ENCODE measurements at regions not wholly inside any gene's neighbourhood (a gene's known extent, or its start where the extent isn't known, plus 50 kb on each side); places are given as distances from the start of the nearest gene placed in this dataset.

DNA sequence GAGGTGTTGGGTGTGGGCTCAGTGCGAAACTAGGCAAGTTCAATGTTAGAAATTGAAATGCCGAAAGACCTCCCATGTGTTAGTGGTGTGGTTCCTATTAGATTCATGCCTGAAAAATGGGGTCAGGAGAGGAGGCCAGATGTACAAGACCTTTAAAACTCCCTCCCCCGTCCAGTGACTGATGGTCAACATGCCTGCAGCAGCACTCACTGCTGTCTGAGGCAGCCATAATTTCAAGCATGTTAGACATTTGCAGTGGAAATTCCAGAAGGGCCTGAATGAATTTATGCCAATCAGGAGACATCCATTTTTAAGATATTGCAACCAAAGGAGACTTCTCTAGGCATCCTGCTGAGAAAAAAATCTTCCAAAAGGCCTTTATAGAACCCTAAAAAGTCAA lies 426.9 kb upstream of the NBEA start:
- H3K27ac ChIP-seq (ENCODE audit: low read depth, low read length) = no peak overlapping the region
- no TSS peak for BruUV-seq (replicated peaks)
- POLR2A ChIA-PET = no interaction called here
- DNase-seq (ENCODE audit: low read depth, low spot score) (no peak), ATAC-seq (no peak)
- CTCF ChIA-PET = no interaction called here
- no peak overlapping the region for H3K9ac ChIP-seq (ENCODE audit: low read length)
- intact Hi-C loops (cut with micrococcal nuclease) = no loop called here
- H3K27me3 ChIP-seq (ENCODE audit: insufficient read depth, low read length) = no peaks in the 10 kb centered on the region
- no peaks in the 10 kb centered on the region for H4K20me1 ChIP-seq (ENCODE audit: insufficient read depth)
- no peaks in the 10 kb centered on the region; the same call in 1 of the 2 replicates for H3K9me2 ChIP-seq (ENCODE audit: insufficient read depth)
- H3K36me3 ChIP-seq (ENCODE audit: control insufficient read depth in 1 of 2, insufficient read depth in 2 of 2, low read length in 2 of 2) = no peaks in the 10 kb centered on the region
- H2AFZ ChIP-seq (ENCODE audit: low read depth, low read length, poor library complexity, severe bottlenecking) = no peak overlapping the region
- RAD21 ChIA-PET (ENCODE audit: low non-redundant PET in 1 of 2, low total read pairs in 2 of 2, uncharacterized antibody in 2 of 2, unreplicated experiment in 2 of 2) = no interaction called here
- no peaks in the 10 kb centered on the region for H3K79me2 ChIP-seq (ENCODE audit: insufficient read depth, low read length)
- H3K4me3 ChIP-seq (replicated peaks in 1 of 2; ENCODE audit: low read depth in 1 of 2, low read length in 2 of 2) = no peak overlapping the region
- no peaks in the 10 kb centered on the region for H3K4me1 ChIP-seq (ENCODE audit: control insufficient read depth in 1 of 2, insufficient read depth in 2 of 2, low read length in 2 of 2)
- no peak overlapping the region for H3K4me2 ChIP-seq (ENCODE audit: low read length)
- TF ChIP-seq CEBPB (IDR thresholded peaks at IDR 0.05; ENCODE audit: low read depth) = no peak
- TF ChIP-seq, protein P1, sequence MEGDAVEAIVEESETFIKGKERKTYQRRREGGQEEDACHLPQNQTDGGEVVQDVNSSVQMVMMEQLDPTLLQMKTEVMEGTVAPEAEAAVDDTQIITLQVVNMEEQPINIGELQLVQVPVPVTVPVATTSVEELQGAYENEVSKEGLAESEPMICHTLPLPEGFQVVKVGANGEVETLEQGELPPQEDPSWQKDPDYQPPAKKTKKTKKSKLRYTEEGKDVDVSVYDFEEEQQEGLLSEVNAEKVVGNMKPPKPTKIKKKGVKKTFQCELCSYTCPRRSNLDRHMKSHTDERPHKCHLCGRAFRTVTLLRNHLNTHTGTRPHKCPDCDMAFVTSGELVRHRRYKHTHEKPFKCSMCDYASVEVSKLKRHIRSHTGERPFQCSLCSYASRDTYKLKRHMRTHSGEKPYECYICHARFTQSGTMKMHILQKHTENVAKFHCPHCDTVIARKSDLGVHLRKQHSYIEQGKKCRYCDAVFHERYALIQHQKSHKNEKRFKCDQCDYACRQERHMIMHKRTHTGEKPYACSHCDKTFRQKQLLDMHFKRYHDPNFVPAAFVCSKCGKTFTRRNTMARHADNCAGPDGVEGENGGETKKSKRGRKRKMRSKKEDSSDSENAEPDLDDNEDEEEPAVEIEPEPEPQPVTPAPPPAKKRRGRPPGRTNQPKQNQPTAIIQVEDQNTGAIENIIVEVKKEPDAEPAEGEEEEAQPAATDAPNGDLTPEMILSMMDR (IDR thresholded peaks at IDR 0.05 in 2 of 3, conservative IDR thresholded peaks at IDR 0.05 in 1 of 3; ENCODE audit: borderline replicate concordance in 1 of 3, insufficient read depth in 1 of 3, low read depth in 2 of 3, low read length in 2 of 3) = no peak
- no peak for TF ChIP-seq POLR2A (IDR thresholded peaks at IDR 0.05; ENCODE audit: borderline replicate concordance, extremely low read depth, insufficient read depth, insufficient read length)
- TF ChIP-seq CBX3 (IDR thresholded peaks at IDR 0.05; ENCODE audit: low read depth) = no peak
- TF ChIP-seq SIN3A (IDR thresholded peaks at IDR 0.05; ENCODE audit: low read depth) = no peak
- TF ChIP-seq EZH2 (IDR thresholded peaks at IDR 0.05) = no peak
- TF ChIP-seq YY1 (IDR thresholded peaks at IDR 0.05; ENCODE audit: extremely low read depth, insufficient replicate concordance, low read depth, low read length) = no peak
- no peak for TF ChIP-seq EGR1 (IDR thresholded peaks at IDR 0.05; ENCODE audit: low read depth)
- no peak for TF ChIP-seq RAD21 (IDR thresholded peaks at IDR 0.05; ENCODE audit: low read depth)
- no peaks in the 10 kb centered on the region for H3K9me3 ChIP-seq (ENCODE audit: control insufficient read depth in 1 of 2, insufficient read depth in 1 of 2, low read depth in 1 of 2, low read length in 2 of 2)

DNA sequence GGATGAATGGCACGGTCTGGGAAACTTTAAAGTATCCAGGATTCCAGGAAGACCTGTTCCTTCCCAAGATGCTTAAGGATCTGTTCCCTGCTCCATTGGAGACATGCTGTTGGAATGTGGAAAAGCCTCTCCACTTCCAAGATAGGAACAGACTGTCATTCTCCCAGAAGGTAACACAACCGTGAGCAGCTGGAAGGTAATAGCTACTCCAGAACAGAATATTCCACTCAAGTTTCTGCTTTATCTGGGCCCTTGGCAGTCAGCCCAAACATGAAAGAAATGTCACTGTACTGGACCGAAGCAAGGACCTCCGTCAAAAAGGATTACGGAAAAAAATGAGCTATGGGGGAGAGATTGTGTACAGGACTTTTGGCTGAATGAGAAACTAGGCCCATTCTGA lies 420.9 kb upstream of the NBEA start:
- no peak overlapping the region for H3K27ac ChIP-seq (ENCODE audit: low read depth, low read length)
- no peaks in the 10 kb centered on the region for H3K36me3 ChIP-seq (ENCODE audit: control insufficient read depth in 1 of 2, insufficient read depth in 2 of 2, low read length in 2 of 2)
- no peak overlapping the region for H2AFZ ChIP-seq (ENCODE audit: low read depth, low read length, poor library complexity, severe bottlenecking)
- H3K27me3 ChIP-seq (ENCODE audit: insufficient read depth, low read length) = no peaks in the 10 kb centered on the region
- ChIA-PET POLR2A (no interaction called here), CTCF (no interaction called here), RAD21 (ENCODE audit: low non-redundant PET in 1 of 2, low total read pairs in 2 of 2, uncharacterized antibody in 2 of 2, unreplicated experiment in 2 of 2) (no interaction called here)
- H3K4me2 ChIP-seq (ENCODE audit: low read length) = no peak overlapping the region
- intact Hi-C loops (cut with micrococcal nuclease) = no loop called here
- DNase-seq (ENCODE audit: low read depth, low spot score) (no peak), ATAC-seq (no peak)
- H3K9me2 ChIP-seq (ENCODE audit: insufficient read depth) = no peaks in the 10 kb centered on the region; the same call in 1 of the 2 replicates
- no peak overlapping the region for H3K4me3 ChIP-seq (replicated peaks in 1 of 2; ENCODE audit: low read depth in 1 of 2, low read length in 2 of 2)
- no peak overlapping the region for H3K9ac ChIP-seq (ENCODE audit: low read length)
- no TSS peak for BruUV-seq (replicated peaks)
- no peaks in the 10 kb centered on the region for H4K20me1 ChIP-seq (ENCODE audit: insufficient read depth)
- H3K79me2 ChIP-seq (ENCODE audit: insufficient read depth, low read length) = no peaks in the 10 kb centered on the region
- peaks cover 0 to 2% of the 10 kb centered on the region in 2 experiments; a peak in 1 of 4 replicates for H3K4me1 ChIP-seq (ENCODE audit: control insufficient read depth in 1 of 2, insufficient read depth in 2 of 2, low read length in 2 of 2)
- H3K9me3 ChIP-seq (ENCODE audit: control insufficient read depth in 1 of 2, insufficient read depth in 1 of 2, low read depth in 1 of 2, low read length in 2 of 2) = no peaks in the 10 kb centered on the region
- no peak for TF ChIP-seq JUND (IDR thresholded peaks at IDR 0.05)
- no peak for TF ChIP-seq MAX (IDR thresholded peaks at IDR 0.05)
- TF ChIP-seq EZH2phosphoT487 (IDR thresholded peaks at IDR 0.05; ENCODE audit: borderline replicate concordance) = no peak
- TF ChIP-seq CBX3 (IDR thresholded peaks at IDR 0.05; ENCODE audit: low read depth) = no peak
- TF ChIP-seq REST (IDR thresholded peaks at IDR 0.05; ENCODE audit: low read depth) = no peak
- TF ChIP-seq CEBPB (IDR thresholded peaks at IDR 0.05; ENCODE audit: low read depth) = no peak
- TF ChIP-seq POLR2AphosphoS5 (IDR thresholded peaks at IDR 0.05; ENCODE audit: low read depth, low read length) = no peak
